PFSK-1 (cell line): ENCODE measurements at regions not wholly inside any gene's neighbourhood (a gene's known extent, or its start where the extent isn't known, plus 50 kb on each side); places are given as distances from the start of the nearest gene placed in this dataset.

Experiments used
- FOXP2 ChIP-seq: optimal IDR thresholded peaks from 2 replicates; pipeline ENCODE3; 2011; ENCODE audit warnings: borderline replicate concordance, control low read depth, inconsistent platforms; ENCODE audit not compliant: insufficient read depth; ENCODE audit errors: extremely low read length, extremely low read depth
- POLR2AphosphoS5 ChIP-seq: IDR thresholded peaks from 2 replicates; pipeline ENCODE4 v1.6.1; 2012; ENCODE audit warnings: low read depth, mild to moderate bottlenecking, control low read depth, low read length, moderate library complexity
- SIN3A ChIP-seq: IDR thresholded peaks from 2 replicates; pipeline ENCODE4 v1.6.1; 2012; ENCODE audit warnings: mild to moderate bottlenecking, low read length, moderate library complexity, borderline replicate concordance; ENCODE audit not compliant: insufficient read depth
- TAF1 ChIP-seq: IDR thresholded peaks from 2 replicates; pipeline ENCODE4 v1.6.1; 2012; ENCODE audit warnings: low read length, control low read depth, borderline replicate concordance; ENCODE audit not compliant: insufficient read depth
- TF ChIP-seq, protein P1 (sequence below), 2 experiments: IDR thresholded peaks; 2 replicates each; pipeline versions ENCODE4 v1.6.1 to v1.8.0; 2011 to 2012; ENCODE audit warnings: low read depth in 2 of 2, low read length in 2 of 2, control low read depth in 1 of 2, inconsistent platforms in 1 of 2, mild to moderate bottlenecking in 1 of 2, moderate library complexity in 1 of 2; ENCODE audit not compliant: insufficient read depth in 1 of 2

DNA sequence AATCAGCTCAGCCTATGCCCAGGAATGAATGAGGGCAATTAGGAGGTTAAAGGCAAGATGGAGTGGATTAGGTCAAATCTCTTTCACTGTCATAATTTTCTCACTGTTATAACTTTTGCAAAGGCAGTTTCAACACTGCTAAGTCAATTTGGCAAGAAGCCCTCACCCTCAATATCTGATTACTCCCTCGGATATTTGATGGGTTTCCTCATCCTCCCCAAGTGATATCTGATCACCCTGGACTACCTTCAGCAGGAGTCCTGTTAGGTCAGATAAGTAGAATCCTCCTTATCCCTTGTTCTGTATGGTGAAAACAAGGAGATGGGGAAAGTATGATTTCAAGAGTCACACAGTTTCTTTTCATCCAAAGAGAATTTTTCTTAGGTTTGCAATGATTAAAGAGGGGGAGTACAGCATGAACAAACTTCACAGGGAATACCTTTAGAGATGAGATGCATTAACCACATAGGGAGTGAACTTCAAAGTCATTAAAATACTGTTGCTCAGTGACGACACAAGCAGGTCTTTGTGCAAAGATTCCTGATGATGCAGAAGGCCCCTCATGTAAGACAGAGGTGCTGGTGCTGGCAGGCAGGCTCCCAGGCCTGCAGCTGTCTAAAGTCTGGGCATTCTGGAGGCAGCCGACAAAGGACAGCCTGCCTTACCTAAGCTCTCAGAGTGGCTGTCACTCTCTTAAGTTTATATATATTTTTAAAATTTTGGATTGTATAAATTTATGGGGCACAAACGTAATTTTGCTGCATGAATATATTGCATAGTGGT lies 75.4 kb upstream of the POM121L12 start:
- TF ChIP-seq FOXP2 (no peak), POLR2AphosphoS5 (no peak), SIN3A (no peak), TAF1 (no peak)
- TF ChIP-seq, protein P1, sequence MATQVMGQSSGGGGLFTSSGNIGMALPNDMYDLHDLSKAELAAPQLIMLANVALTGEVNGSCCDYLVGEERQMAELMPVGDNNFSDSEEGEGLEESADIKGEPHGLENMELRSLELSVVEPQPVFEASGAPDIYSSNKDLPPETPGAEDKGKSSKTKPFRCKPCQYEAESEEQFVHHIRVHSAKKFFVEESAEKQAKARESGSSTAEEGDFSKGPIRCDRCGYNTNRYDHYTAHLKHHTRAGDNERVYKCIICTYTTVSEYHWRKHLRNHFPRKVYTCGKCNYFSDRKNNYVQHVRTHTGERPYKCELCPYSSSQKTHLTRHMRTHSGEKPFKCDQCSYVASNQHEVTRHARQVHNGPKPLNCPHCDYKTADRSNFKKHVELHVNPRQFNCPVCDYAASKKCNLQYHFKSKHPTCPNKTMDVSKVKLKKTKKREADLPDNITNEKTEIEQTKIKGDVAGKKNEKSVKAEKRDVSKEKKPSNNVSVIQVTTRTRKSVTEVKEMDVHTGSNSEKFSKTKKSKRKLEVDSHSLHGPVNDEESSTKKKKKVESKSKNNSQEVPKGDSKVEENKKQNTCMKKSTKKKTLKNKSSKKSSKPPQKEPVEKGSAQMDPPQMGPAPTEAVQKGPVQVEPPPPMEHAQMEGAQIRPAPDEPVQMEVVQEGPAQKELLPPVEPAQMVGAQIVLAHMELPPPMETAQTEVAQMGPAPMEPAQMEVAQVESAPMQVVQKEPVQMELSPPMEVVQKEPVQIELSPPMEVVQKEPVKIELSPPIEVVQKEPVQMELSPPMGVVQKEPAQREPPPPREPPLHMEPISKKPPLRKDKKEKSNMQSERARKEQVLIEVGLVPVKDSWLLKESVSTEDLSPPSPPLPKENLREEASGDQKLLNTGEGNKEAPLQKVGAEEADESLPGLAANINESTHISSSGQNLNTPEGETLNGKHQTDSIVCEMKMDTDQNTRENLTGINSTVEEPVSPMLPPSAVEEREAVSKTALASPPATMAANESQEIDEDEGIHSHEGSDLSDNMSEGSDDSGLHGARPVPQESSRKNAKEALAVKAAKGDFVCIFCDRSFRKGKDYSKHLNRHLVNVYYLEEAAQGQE (IDR thresholded peaks at IDR 0.05; ENCODE audit: insufficient read depth in 1 of 2, low read depth in 2 of 2, low read length in 2 of 2) = no peak

DNA sequence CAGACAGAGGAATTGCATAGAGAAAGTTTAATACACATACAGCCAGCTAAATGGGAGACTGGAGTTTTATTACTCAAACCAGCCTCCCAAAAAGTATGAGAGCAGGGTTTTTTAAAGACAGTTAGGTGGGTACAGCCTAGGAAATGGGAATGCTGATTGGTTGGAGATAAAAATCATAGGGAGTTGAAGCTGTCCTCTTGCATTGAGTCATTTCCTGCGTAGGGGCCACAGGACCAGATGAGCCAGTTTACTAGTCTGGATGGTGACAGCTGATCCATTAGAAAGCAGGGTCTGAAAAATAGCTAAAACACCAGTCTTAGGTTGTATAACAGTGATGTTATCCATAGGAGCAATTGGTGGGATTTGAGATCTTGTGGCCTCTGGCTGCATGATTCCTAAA lies 76.1 kb upstream of the POM121L12 start:
- TF ChIP-seq SIN3A (no peak), FOXP2 (no peak), POLR2AphosphoS5 (no peak), TAF1 (no peak)
- TF ChIP-seq, protein P1 (IDR thresholded peaks at IDR 0.05; ENCODE audit: insufficient read depth in 1 of 2, low read depth in 2 of 2, low read length in 2 of 2) = no peak

DNA sequence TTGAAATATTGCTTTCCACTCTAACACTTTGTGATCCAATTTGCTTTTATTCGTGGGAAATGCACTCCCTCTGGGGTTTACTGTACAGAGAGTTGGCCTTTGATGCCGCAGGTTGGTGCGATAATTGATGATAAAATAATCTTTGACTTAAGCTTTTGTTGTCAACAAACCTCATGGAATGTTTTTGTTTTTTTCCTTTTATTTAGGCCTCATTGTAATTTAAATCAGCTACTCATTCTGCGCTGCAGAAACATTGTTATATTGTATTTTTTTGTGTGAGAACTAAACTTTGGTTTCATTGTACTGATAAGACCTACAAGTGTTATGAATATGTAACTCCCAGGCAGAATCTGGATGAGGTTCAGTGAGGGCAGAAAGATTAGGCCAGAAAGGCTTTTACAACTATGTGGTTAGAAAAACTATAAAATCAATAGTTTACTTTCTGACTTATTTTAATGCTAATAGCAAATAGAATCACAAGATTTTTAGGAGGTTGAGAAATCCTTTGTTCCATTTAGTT lies 76.8 kb upstream of the POM121L12 start:
- no peak for TF ChIP-seq TAF1
- TF ChIP-seq SIN3A = no peak
- no peak for TF ChIP-seq POLR2AphosphoS5
- TF ChIP-seq FOXP2 = no peak
- TF ChIP-seq, protein P1 (IDR thresholded peaks at IDR 0.05; ENCODE audit: insufficient read depth in 1 of 2, low read depth in 2 of 2, low read length in 2 of 2) = no peak

DNA sequence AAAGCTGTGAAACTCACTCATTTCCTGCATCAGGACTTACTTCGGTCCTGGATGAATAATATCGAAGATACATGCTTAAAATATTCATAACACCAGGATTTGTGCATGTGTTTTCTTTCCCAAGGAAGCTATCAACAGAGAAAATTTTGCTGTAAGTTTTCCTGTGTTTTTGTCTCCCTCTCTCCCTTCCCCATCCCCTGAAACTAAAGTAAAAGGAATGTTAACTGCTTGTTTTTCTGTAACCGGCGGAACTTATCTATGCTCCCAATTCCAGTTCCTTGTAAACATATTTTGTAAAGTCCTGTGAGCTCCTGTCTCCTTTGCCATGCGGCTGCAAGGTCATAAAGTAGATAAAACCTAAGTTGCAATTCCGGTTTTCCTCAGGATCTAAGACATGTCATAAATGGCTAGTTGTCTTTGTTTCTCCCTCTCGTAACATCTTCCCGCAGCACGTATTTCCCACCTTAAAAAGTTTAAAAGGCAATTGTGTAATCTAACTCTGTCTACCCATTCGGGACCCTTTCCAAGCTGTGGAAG lies 79.0 kb upstream of the POM121L12 start:
- TF ChIP-seq FOXP2 = no peak
- TF ChIP-seq, protein P1 (IDR thresholded peaks at IDR 0.05; ENCODE audit: insufficient read depth in 1 of 2, low read depth in 2 of 2, low read length in 2 of 2) = no peak
- no peak for TF ChIP-seq POLR2AphosphoS5
- no peak for TF ChIP-seq SIN3A
- no peak for TF ChIP-seq TAF1
